HepG2 (cell line): ENCODE measurements at regions not wholly inside any gene's neighbourhood (a gene's known extent, or its start where the extent isn't known, plus 50 kb on each side); places are given as distances from the start of the nearest gene placed in this dataset.

ENCODE experiments used
- ZBTB1 ChIP-seq: sonication (generic); formaldehyde crosslinking; IDR thresholded peaks from 2 replicates; pipeline ENCODE4 v1.4.0; 2020; ENCODE audit warnings: missing genetic modification reagents, borderline replicate concordance
- ZBTB21 ChIP-seq: sonication (generic); formaldehyde crosslinking; IDR thresholded peaks from 2 replicates; pipeline ENCODE4 v1.4.0; 2020; ENCODE audit warnings: missing genetic modification reagents
- ZNF264 ChIP-seq: sonication (generic); formaldehyde crosslinking; IDR thresholded peaks from 2 replicates; pipeline ENCODE4 v1.4.0; 2020; ENCODE audit warnings: missing genetic modification reagents
- ZNF550 ChIP-seq: sonication (generic); formaldehyde crosslinking; IDR thresholded peaks from 2 replicates; pipeline ENCODE4 v1.4.0; 2020; ENCODE audit warnings: mild to moderate bottlenecking, missing genetic modification reagents, borderline replicate concordance
- TF ChIP-seq, protein P1 (sequence below): IDR thresholded peaks from 2 replicates; pipeline ENCODE4 v1.6.1; 2016
- TF ChIP-seq, protein P2 (sequence below): sonication (generic); formaldehyde crosslinking; conservative IDR thresholded peaks from 2 replicates; pipeline ENCODE4 v1.4.0; 2020; ENCODE audit warnings: missing genetic modification reagents
- TF ChIP-seq, protein P3 (sequence below): sonication (generic); formaldehyde crosslinking; IDR thresholded peaks from 2 replicates; pipeline ENCODE4 v1.8.1; 2022; ENCODE audit warnings: mild to moderate bottlenecking, missing genetic modification reagents
- TF ChIP-seq, protein P4 (sequence below), 2 experiments: sonication (generic) in 1 of 2; formaldehyde crosslinking in 1 of 2; IDR thresholded peaks; 2 replicates each; pipeline versions ENCODE4 v1.5.1 to v1.6.1; 2011 to 2020; ENCODE audit warnings: borderline replicate concordance in 1 of 2, low read depth in 1 of 2, low read length in 1 of 2, mild to moderate bottlenecking in 1 of 2, missing genetic modification reagents in 1 of 2, moderate library complexity in 1 of 2

DNA sequence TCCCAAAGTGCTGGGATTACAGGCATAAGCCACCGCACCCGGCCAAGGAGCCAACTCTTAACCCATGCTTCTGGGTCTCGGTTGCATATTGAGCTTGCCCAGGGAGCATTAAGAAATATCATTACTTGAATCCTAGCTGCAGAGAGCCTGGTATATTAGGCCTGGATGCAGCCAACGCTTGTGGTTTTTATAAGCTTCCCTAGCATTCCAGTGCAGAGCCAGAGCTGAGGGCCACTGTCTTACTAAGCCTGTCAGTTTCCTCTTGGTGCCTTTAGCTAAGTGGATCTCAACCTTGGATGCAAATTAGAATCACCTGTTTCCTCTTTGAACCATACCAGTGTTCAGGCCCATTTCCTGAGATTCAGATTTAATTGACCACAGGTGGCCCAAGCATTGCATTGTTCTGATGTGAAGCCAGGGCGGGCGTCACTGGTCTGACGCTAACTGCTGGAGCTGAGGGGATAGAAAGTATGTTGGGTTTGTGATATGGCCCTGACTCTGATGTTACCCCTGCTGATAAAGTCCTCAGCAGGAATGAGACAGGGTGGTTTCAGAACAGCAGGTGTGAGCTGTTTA lies 76.3 kb downstream of the BTBD3 start:
- TF ChIP-seq, protein P1, sequence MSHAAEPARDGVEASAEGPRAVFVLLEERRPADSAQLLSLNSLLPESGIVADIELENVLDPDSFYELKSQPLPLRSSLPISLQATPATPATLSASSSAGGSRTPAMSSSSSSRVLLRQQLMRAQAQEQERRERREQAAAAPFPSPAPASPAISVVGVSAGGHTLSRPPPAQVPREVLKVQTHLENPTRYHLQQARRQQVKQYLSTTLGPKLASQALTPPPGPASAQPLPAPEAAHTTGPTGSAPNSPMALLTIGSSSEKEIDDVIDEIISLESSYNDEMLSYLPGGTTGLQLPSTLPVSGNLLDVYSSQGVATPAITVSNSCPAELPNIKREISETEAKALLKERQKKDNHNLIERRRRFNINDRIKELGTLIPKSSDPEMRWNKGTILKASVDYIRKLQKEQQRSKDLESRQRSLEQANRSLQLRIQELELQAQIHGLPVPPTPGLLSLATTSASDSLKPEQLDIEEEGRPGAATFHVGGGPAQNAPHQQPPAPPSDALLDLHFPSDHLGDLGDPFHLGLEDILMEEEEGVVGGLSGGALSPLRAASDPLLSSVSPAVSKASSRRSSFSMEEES (CRISPR knock-in tag) = no peak
- TF ChIP-seq, protein P2, sequence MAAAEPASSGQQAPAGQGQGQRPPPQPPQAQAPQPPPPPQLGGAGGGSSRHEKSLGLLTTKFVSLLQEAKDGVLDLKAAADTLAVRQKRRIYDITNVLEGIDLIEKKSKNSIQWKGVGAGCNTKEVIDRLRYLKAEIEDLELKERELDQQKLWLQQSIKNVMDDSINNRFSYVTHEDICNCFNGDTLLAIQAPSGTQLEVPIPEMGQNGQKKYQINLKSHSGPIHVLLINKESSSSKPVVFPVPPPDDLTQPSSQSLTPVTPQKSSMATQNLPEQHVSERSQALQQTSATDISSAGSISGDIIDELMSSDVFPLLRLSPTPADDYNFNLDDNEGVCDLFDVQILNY (CRISPR knock-in tag) = no peak
- no peak for TF ChIP-seq ZBTB1
- no peak for TF ChIP-seq ZNF550 (CRISPR knock-in tag)
- no peak for TF ChIP-seq ZBTB21
- TF ChIP-seq ZNF264 (CRISPR knock-in tag) = no peak
- TF ChIP-seq, protein P3, sequence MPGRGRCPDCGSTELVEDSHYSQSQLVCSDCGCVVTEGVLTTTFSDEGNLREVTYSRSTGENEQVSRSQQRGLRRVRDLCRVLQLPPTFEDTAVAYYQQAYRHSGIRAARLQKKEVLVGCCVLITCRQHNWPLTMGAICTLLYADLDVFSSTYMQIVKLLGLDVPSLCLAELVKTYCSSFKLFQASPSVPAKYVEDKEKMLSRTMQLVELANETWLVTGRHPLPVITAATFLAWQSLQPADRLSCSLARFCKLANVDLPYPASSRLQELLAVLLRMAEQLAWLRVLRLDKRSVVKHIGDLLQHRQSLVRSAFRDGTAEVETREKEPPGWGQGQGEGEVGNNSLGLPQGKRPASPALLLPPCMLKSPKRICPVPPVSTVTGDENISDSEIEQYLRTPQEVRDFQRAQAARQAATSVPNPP = no peak
- TF ChIP-seq, protein P4, sequence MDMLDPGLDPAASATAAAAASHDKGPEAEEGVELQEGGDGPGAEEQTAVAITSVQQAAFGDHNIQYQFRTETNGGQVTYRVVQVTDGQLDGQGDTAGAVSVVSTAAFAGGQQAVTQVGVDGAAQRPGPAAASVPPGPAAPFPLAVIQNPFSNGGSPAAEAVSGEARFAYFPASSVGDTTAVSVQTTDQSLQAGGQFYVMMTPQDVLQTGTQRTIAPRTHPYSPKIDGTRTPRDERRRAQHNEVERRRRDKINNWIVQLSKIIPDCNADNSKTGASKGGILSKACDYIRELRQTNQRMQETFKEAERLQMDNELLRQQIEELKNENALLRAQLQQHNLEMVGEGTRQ (IDR thresholded peaks at IDR 0.05; ENCODE audit: low read depth, low read length) = no peak
- TF ChIP-seq, protein P4 (CRISPR knock-in tag; IDR thresholded peaks at IDR 0.05; ENCODE audit: borderline replicate concordance) = no peak
